ENCODE measurements at regions not wholly inside any gene's neighbourhood (a gene's known extent, or its start where the extent isn't known, plus 50 kb on each side); places are given as distances from the start of the nearest gene placed in this dataset.

- TF ChIP-seq CTCF (IDR thresholded peaks at IDR 0.05) (no peak), POLR2AphosphoS5 (IDR thresholded peaks at IDR 0.05) (no peak), POLR2A (IDR thresholded peaks at IDR 0.05; ENCODE audit: low read depth) (no peak)
Observed at GRCh38 chr7:131141443-131141967, 186.2 kb upstream of the MKLN1 start.

Data from esophagus muscularis mucosa (tissue), 3 donors.